Right renal pelvis (tissue), 4 donors: ENCODE measurements at regions not wholly inside any gene's neighbourhood (a gene's known extent, or its start where the extent isn't known, plus 50 kb on each side); places are given as distances from the start of the nearest gene placed in this dataset.

Experiments
- DNase-seq, 4 donors: peaks; one replicate each; pipeline ENCODE4 v3.0.0-alpha.2; 2013; ENCODE audit warnings: low read depth in 4 of 4, low spot score in 3 of 4, missing footprints in 1 of 4

- no peak for DNase-seq
These were observed 73.7 kb upstream of the CNTN6 start for GRCh38 chr3:1019157-1019556.

DNA sequence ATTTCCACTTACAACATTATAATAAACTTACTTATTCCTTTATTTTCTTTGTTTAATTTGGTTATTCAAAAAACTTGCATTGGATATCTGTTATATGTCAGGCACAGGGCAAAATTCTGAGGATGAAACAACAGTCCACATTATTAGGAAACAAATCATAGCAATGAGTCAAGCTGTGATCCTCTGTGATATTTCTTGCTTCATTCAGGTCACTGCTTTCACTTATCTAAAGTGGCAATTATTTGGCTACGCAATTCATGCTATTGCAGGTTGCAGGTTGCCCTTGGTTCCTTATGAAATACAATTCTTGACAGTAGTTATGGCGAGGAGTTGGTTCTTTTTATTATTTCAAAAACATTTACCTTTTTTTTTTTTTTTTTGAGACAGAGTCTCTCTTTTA, 66.4 kb upstream of the CNTN6 start:
- no peak for DNase-seq

GRCh38 chr3:1036207-1036826, 56.5 kb upstream of the CNTN6 start:
- DNase-seq = no peak

GRCh38 chr3:1037631-1038030, 55.2 kb upstream of the CNTN6 start:
- DNase-seq = no peak
